ENCODE measurements at regions not wholly inside any gene's neighbourhood (a gene's known extent, or its start where the extent isn't known, plus 50 kb on each side); places are given as distances from the start of the nearest gene placed in this dataset.

GRCh38 chr10:9189448-9189847 lies 1135.0 kb downstream of the GATA3 start:
- TF ChIP-seq YY1 (IDR thresholded peaks at IDR 0.05; ENCODE audit: insufficient read depth, insufficient read length) (no peak), ZNF274 (IDR thresholded peaks at IDR 0.05; ENCODE audit: low read depth, low read length) (no peak)
